ENCODE measurements at regions not wholly inside any gene's neighbourhood (a gene's known extent, or its start where the extent isn't known, plus 50 kb on each side); places are given as distances from the start of the nearest gene placed in this dataset.

DNA sequence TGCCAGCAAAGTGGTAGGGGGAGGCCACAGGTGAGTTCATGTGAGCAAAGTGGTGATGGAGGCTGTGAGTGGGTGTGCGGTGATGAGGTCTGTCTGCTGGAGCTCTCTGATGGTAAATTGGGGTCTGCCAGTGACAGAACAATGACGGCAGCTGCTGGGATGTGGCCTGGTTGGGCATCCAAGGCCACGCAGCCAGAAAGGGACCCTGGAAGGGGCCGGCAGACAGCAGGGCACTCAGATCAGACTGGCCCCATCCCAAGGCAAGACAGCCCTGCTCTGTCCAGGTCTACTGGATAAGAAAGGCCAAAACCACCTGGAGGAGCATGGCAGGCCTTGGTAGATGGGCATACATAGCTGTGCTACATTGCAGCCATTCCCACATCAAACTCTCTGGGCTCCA is 412.9 kb upstream of the RGMB start:
- no peaks in the 10 kb centered on the region for H3K27me3 ChIP-seq (ENCODE audit: insufficient read depth, poor library complexity, severe bottlenecking)
- no peak overlapping the region for H3K4me3 ChIP-seq (replicated peaks; ENCODE audit: insufficient read depth, low read length)
- no peak for TF ChIP-seq GABPA (IDR thresholded peaks at IDR 0.05; ENCODE audit: low read depth)
- DNase-seq (ENCODE audit: low read depth in 1 of 2, low spot score in 1 of 2): no peak
- no peak overlapping the region for H3K27ac ChIP-seq (replicated peaks)

DNA sequence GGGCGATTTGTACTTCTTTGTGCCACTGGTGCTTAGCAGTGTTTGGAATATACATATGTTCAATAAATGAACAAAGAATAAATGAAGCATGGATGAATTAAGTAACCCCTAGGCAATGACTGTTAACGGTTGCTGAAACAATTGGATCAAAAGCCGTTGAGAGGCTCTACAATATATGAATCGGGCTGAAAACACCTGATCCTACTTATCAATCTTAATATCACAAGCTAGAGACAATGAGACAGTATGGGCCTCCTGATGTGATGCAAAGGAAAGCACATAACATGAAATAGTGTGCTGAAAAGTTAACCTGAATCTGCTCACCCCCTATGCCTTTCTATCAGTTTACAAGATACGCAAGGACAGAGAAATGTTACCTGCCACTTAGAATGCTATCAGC is 410.3 kb upstream of the RGMB start:
- no peak for DNase-seq (ENCODE audit: low read depth in 1 of 2, low spot score in 1 of 2)
- H3K27ac ChIP-seq (replicated peaks): no peak overlapping the region
- no peaks in the 10 kb centered on the region for H3K27me3 ChIP-seq (ENCODE audit: insufficient read depth, poor library complexity, severe bottlenecking)
- H3K4me3 ChIP-seq (replicated peaks; ENCODE audit: insufficient read depth, low read length): no peak overlapping the region
- TF ChIP-seq POLR2AphosphoS5 (IDR thresholded peaks at IDR 0.05; ENCODE audit: low read depth): no peak
- TF ChIP-seq, protein P1, sequence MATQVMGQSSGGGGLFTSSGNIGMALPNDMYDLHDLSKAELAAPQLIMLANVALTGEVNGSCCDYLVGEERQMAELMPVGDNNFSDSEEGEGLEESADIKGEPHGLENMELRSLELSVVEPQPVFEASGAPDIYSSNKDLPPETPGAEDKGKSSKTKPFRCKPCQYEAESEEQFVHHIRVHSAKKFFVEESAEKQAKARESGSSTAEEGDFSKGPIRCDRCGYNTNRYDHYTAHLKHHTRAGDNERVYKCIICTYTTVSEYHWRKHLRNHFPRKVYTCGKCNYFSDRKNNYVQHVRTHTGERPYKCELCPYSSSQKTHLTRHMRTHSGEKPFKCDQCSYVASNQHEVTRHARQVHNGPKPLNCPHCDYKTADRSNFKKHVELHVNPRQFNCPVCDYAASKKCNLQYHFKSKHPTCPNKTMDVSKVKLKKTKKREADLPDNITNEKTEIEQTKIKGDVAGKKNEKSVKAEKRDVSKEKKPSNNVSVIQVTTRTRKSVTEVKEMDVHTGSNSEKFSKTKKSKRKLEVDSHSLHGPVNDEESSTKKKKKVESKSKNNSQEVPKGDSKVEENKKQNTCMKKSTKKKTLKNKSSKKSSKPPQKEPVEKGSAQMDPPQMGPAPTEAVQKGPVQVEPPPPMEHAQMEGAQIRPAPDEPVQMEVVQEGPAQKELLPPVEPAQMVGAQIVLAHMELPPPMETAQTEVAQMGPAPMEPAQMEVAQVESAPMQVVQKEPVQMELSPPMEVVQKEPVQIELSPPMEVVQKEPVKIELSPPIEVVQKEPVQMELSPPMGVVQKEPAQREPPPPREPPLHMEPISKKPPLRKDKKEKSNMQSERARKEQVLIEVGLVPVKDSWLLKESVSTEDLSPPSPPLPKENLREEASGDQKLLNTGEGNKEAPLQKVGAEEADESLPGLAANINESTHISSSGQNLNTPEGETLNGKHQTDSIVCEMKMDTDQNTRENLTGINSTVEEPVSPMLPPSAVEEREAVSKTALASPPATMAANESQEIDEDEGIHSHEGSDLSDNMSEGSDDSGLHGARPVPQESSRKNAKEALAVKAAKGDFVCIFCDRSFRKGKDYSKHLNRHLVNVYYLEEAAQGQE (IDR thresholded peaks at IDR 0.05; ENCODE audit: insufficient replicate concordance, low read depth): no peak
- TF ChIP-seq GABPA (IDR thresholded peaks at IDR 0.05; ENCODE audit: low read depth): no peak
- no peak for TF ChIP-seq SPI1 (IDR thresholded peaks at IDR 0.05; ENCODE audit: borderline replicate concordance, low read depth)
- TF ChIP-seq, protein P2, sequence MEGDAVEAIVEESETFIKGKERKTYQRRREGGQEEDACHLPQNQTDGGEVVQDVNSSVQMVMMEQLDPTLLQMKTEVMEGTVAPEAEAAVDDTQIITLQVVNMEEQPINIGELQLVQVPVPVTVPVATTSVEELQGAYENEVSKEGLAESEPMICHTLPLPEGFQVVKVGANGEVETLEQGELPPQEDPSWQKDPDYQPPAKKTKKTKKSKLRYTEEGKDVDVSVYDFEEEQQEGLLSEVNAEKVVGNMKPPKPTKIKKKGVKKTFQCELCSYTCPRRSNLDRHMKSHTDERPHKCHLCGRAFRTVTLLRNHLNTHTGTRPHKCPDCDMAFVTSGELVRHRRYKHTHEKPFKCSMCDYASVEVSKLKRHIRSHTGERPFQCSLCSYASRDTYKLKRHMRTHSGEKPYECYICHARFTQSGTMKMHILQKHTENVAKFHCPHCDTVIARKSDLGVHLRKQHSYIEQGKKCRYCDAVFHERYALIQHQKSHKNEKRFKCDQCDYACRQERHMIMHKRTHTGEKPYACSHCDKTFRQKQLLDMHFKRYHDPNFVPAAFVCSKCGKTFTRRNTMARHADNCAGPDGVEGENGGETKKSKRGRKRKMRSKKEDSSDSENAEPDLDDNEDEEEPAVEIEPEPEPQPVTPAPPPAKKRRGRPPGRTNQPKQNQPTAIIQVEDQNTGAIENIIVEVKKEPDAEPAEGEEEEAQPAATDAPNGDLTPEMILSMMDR (IDR thresholded peaks at IDR 0.05; ENCODE audit: insufficient read depth, low read length): no peak

DNA sequence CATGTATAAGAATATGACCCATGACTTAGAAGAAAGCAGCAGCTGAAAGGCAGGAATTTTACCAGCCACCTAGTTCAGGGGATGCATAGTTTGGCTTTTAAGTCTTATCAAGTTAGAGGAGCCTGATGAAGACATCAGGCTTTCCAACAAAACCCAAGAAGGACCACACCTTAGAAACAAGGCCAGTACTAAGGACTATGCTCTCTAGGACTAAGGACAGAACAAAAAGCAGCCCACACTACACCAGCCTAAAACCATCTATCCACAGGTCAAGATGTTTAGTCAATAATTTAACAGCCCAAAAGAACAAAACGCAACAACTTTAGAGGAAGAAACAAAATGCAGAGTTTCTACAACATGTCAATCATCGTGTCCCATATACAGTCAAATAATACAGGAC is 408.9 kb upstream of the RGMB start:
- Histone ChIP-seq H3K27ac (replicated peaks) (no peak overlapping the region), H3K27me3 (ENCODE audit: insufficient read depth, poor library complexity, severe bottlenecking) (no peaks in the 10 kb centered on the region), H3K4me3 (replicated peaks; ENCODE audit: insufficient read depth, low read length) (no peak overlapping the region)
- no peak for DNase-seq (ENCODE audit: low read depth in 1 of 2, low spot score in 1 of 2)
- TF ChIP-seq SPI1 (IDR thresholded peaks at IDR 0.05; ENCODE audit: borderline replicate concordance, low read depth): no peak
- TF ChIP-seq, protein P1 (IDR thresholded peaks at IDR 0.05; ENCODE audit: insufficient replicate concordance, low read depth): no peak
- no peak for TF ChIP-seq GABPA (IDR thresholded peaks at IDR 0.05; ENCODE audit: low read depth)
- TF ChIP-seq, protein P2 (IDR thresholded peaks at IDR 0.05; ENCODE audit: insufficient read depth, low read length): no peak
- TF ChIP-seq POLR2AphosphoS5 (IDR thresholded peaks at IDR 0.05; ENCODE audit: low read depth): no peak

DNA sequence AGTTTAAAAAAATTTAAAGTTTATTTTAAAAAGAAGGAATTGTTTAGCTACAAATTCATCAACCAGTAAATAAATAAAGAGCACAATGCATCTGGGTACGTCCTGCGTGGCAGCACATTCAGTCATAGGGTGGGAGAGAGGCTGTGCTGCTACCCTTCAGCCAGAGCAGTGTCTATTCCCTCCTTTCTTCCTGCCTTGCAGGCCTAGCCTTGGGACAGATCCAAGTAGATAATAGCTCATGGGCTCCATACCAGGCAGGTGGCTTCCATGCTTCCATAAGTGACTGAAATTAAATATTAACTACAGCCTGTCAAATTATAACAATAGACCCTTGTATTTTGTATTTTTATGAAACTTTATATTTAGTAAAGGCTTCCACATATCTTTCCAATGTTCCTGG is 408.3 kb upstream of the RGMB start:
- TF ChIP-seq, protein P1 (IDR thresholded peaks at IDR 0.05; ENCODE audit: insufficient replicate concordance, low read depth): no peak
- TF ChIP-seq SPI1 (IDR thresholded peaks at IDR 0.05; ENCODE audit: borderline replicate concordance, low read depth) (no peak), POLR2AphosphoS5 (IDR thresholded peaks at IDR 0.05; ENCODE audit: low read depth) (no peak), GABPA (IDR thresholded peaks at IDR 0.05; ENCODE audit: low read depth) (no peak)
- TF ChIP-seq, protein P2 (IDR thresholded peaks at IDR 0.05; ENCODE audit: insufficient read depth, low read length): no peak
- H3K27me3 ChIP-seq (ENCODE audit: insufficient read depth, poor library complexity, severe bottlenecking): no peaks in the 10 kb centered on the region
- no peak overlapping the region for H3K27ac ChIP-seq (replicated peaks)
- H3K4me3 ChIP-seq (replicated peaks; ENCODE audit: insufficient read depth, low read length): no peak overlapping the region
- DNase-seq (ENCODE audit: low read depth in 1 of 2, low spot score in 1 of 2): no peak
